AG04450 (cell line): ENCODE measurements at regions not wholly inside any gene's neighbourhood (a gene's known extent, or its start where the extent isn't known, plus 50 kb on each side); places are given as distances from the start of the nearest gene placed in this dataset.

ENCODE experiments used
- CTCF ChIA-PET: fragments of 300-600, 350-600 bp; formaldehyde crosslinking; extraction: SDS; loops from one replicate; lab custom pipeline; 2022; ENCODE audit warnings: antibody characterized with exemption, inconsistent platforms; lab: Charles Lee
- POLR2A ChIA-PET: fragments of 350-600 bp; formaldehyde crosslinking; extraction: SDS; loops from one replicate; lab custom pipeline; 2021; ENCODE audit warnings: antibody characterized with exemption, inconsistent platforms; lab: Yijun Ruan, JAX
- DNase-seq: peaks from one replicate; pipeline ENCODE4 v3.0.0-alpha.2; 2011; ENCODE audit warnings: low read depth, low spot score
- H3K27ac ChIP-seq: one replicate; pipeline ENCODE4 v1.5.1; 2012; ENCODE audit warnings: low read depth, low read length, control low read depth
- H3K27me3 ChIP-seq: one replicate; pipeline ENCODE4 v1.6.0; 2012; ENCODE audit warnings: low read length; ENCODE audit not compliant: control insufficient read depth, insufficient read depth
- H3K4me3 ChIP-seq: 2 replicates; pipeline ENCODE4 v1.5.1; 2011; ENCODE audit warnings: mild to moderate bottlenecking, low read depth, low read length, control low read depth
- H3K9me3 ChIP-seq: 2 replicates; pipeline ENCODE4 v1.5.1; 2012; ENCODE audit warnings: low read length; ENCODE audit not compliant: control insufficient read depth, insufficient read depth
- TF ChIP-seq, protein P1 (sequence below): IDR thresholded peaks from 2 replicates; pipeline ENCODE4 v1.5.1; 2011; ENCODE audit warnings: low read depth, low read length, control low read depth, inconsistent platforms

DNA sequence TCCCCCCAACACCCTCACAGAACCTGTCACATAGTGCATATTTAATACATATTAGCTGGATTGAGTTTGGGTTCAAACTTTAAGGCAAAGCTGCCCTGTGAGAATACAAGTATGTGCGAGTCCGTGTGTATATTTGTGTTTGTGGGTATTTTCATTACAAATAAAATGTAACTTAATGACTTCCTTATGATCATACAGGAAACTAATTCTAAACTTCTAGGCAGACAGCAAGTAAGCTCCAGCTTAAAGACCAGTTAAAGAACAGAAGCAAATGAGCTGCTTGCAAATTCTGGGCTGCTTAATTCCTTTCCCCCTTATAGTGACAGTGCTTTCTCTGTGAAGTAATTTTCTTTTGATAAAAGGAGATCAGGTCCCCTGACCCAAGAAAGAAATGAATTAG is 437.6 kb downstream of the TTLL7 start:
- TF ChIP-seq, protein P1, sequence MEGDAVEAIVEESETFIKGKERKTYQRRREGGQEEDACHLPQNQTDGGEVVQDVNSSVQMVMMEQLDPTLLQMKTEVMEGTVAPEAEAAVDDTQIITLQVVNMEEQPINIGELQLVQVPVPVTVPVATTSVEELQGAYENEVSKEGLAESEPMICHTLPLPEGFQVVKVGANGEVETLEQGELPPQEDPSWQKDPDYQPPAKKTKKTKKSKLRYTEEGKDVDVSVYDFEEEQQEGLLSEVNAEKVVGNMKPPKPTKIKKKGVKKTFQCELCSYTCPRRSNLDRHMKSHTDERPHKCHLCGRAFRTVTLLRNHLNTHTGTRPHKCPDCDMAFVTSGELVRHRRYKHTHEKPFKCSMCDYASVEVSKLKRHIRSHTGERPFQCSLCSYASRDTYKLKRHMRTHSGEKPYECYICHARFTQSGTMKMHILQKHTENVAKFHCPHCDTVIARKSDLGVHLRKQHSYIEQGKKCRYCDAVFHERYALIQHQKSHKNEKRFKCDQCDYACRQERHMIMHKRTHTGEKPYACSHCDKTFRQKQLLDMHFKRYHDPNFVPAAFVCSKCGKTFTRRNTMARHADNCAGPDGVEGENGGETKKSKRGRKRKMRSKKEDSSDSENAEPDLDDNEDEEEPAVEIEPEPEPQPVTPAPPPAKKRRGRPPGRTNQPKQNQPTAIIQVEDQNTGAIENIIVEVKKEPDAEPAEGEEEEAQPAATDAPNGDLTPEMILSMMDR: no peak
- no peak for DNase-seq
- no peak overlapping the region for H3K4me3 ChIP-seq
- no peak overlapping the region for H3K27ac ChIP-seq
- H3K27me3 ChIP-seq: no peaks in the 10 kb centered on the region
- H3K9me3 ChIP-seq: no peaks in the 10 kb centered on the region
- POLR2A ChIA-PET: no interaction called here
- CTCF ChIA-PET: no interaction called here

GRCh38 chr1:83559129-83559840 is 439.6 kb downstream of the TTLL7 start:
- Histone ChIP-seq H3K9me3 (no peaks in the 10 kb centered on the region), H3K27me3 (no peaks in the 10 kb centered on the region), H3K27ac (no peak overlapping the region), H3K4me3 (no peak overlapping the region)
- TF ChIP-seq, protein P1: no peak
- no peak for DNase-seq
- ChIA-PET CTCF (no interaction called here), POLR2A (no interaction called here)

DNA sequence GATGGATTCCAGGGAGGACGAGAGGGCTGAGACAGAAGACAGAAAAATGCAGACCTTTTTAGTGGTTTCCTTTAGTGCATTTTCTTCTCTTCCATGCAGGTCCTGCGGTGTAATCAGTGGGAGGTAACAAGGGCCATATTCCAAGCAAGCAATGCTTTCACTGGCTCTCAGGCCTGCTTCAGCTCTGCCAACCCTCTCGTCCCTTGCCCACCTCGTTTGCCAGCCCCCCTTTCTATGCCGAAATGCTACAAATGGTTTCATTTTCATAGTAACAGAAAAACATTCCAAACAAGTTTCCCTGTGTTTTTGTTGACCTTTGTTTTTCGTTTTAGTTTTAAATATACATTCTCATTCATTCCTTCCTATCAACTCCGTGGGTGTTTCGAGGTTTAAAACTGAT is 443.1 kb downstream of the TTLL7 start:
- H3K9me3 ChIP-seq: no peaks in the 10 kb centered on the region
- no peak for DNase-seq
- ChIA-PET POLR2A (no interaction called here), CTCF (no interaction called here)
- H3K27ac ChIP-seq: no peak overlapping the region
- H3K4me3 ChIP-seq: no peak overlapping the region
- H3K27me3 ChIP-seq: peaks cover 2% of the 10 kb centered on the region
- TF ChIP-seq, protein P1: no peak

- H3K27me3 ChIP-seq: peaks cover 2% of the 10 kb centered on the region
- CTCF ChIA-PET: no interaction called here
- DNase-seq: no peak
- no peak overlapping the region for H3K4me3 ChIP-seq
- H3K9me3 ChIP-seq: no peaks in the 10 kb centered on the region
- POLR2A ChIA-PET: no interaction called here
- H3K27ac ChIP-seq: no peak overlapping the region
- TF ChIP-seq, protein P1: no peak
These were observed 444.8 kb downstream of the TTLL7 start for GRCh38 chr1:83554174-83554573.

- Histone ChIP-seq H3K27me3 (peaks cover 2% of the 10 kb centered on the region), H3K27ac (no peak overlapping the region), H3K4me3 (no peak overlapping the region), H3K9me3 (no peaks in the 10 kb centered on the region)
- TF ChIP-seq, protein P1: no peak
- ChIA-PET POLR2A (no interaction called here), CTCF (no interaction called here)
- DNase-seq: no peak
These were observed 446.1 kb downstream of the TTLL7 start for GRCh38 chr1:83552820-83553219.
